PFSK-1 (cell line): ENCODE measurements at regions not wholly inside any gene's neighbourhood (a gene's known extent, or its start where the extent isn't known, plus 50 kb on each side); places are given as distances from the start of the nearest gene placed in this dataset.

Experiments used
- POLR2AphosphoS5 ChIP-seq: IDR thresholded peaks from 2 replicates; pipeline ENCODE4 v1.6.1; 2012; ENCODE audit warnings: low read depth, mild to moderate bottlenecking, control low read depth, low read length, moderate library complexity
- TF ChIP-seq, protein P1 (sequence below), 2 experiments: IDR thresholded peaks; 2 replicates each; pipeline versions ENCODE4 v1.6.1 to v1.8.0; 2011 to 2012; ENCODE audit warnings: low read depth in 2 of 2, low read length in 2 of 2, control low read depth in 1 of 2, inconsistent platforms in 1 of 2, mild to moderate bottlenecking in 1 of 2, moderate library complexity in 1 of 2; ENCODE audit not compliant: insufficient read depth in 1 of 2

DNA sequence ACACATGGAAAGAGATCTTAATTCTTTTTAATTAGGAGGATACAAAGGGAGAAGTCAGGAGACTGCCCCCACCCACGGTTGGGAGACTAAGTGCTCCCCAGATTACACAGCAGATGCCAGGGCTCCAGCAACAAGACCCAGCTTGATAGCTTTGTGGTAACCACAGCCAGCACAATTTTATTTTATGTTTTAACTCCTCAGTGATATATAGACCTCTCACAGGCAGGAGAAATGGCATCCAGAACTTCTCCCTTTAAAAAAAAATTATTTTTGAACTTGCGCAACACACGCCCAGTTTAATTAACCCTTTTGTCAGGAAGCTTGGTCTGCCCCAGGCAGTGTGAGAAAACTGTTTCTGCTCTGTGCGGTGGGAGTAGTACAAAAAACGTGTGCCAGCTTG lies 62.6 kb upstream of the ACOT11 start:
- TF ChIP-seq POLR2AphosphoS5 = no peak
- TF ChIP-seq, protein P1, sequence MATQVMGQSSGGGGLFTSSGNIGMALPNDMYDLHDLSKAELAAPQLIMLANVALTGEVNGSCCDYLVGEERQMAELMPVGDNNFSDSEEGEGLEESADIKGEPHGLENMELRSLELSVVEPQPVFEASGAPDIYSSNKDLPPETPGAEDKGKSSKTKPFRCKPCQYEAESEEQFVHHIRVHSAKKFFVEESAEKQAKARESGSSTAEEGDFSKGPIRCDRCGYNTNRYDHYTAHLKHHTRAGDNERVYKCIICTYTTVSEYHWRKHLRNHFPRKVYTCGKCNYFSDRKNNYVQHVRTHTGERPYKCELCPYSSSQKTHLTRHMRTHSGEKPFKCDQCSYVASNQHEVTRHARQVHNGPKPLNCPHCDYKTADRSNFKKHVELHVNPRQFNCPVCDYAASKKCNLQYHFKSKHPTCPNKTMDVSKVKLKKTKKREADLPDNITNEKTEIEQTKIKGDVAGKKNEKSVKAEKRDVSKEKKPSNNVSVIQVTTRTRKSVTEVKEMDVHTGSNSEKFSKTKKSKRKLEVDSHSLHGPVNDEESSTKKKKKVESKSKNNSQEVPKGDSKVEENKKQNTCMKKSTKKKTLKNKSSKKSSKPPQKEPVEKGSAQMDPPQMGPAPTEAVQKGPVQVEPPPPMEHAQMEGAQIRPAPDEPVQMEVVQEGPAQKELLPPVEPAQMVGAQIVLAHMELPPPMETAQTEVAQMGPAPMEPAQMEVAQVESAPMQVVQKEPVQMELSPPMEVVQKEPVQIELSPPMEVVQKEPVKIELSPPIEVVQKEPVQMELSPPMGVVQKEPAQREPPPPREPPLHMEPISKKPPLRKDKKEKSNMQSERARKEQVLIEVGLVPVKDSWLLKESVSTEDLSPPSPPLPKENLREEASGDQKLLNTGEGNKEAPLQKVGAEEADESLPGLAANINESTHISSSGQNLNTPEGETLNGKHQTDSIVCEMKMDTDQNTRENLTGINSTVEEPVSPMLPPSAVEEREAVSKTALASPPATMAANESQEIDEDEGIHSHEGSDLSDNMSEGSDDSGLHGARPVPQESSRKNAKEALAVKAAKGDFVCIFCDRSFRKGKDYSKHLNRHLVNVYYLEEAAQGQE (IDR thresholded peaks at IDR 0.05; ENCODE audit: insufficient read depth in 1 of 2, low read depth in 2 of 2, low read length in 2 of 2) = no peak
